SK-N-SH treated with all-trans-retinoic acid at 6 μM for 48 hours (cell line): ENCODE measurements at regions not wholly inside any gene's neighbourhood (a gene's known extent, or its start where the extent isn't known, plus 50 kb on each side); places are given as distances from the start of the nearest gene placed in this dataset.

Source experiments
- ATAC-seq: fragments of 200-7000 bp; cut with Tn5 transposase; 3 replicates; pipeline ENCODE4 v1.9.1; 2020; ENCODE audit warnings: mild to moderate bottlenecking, moderate library complexity
- ARNTL ChIP-seq: fragments of 450-650 bp; formaldehyde crosslinking; IDR thresholded peaks from 2 replicates; pipeline ENCODE4 v1.5.0; 2020; ENCODE audit warnings: low read depth, mild to moderate bottlenecking, moderate library complexity, borderline replicate concordance
- BACH2 ChIP-seq: fragments of 250-450 bp; sonication (Bioruptor Pico); IDR thresholded peaks from 2 replicates; pipeline ENCODE4 v1.9.0; 2021; ENCODE audit warnings: mild to moderate bottlenecking, borderline replicate concordance
- CREB5 ChIP-seq: fragments of 250-450 bp; sonication (Bioruptor Pico); IDR thresholded peaks from 2 replicates; pipeline ENCODE4 v1.5.1; 2020; ENCODE audit warnings: low read depth, mild to moderate bottlenecking, moderate library complexity
- CSDC2 ChIP-seq: fragments of 250-450 bp; sonication (Bioruptor Pico); IDR thresholded peaks from 2 replicates; pipeline ENCODE4 v1.5.0; 2020; ENCODE audit warnings: mild to moderate bottlenecking, moderate library complexity
- CSRNP3 ChIP-seq: fragments of 250-450 bp; sonication (Bioruptor Pico); IDR thresholded peaks from 2 replicates; pipeline ENCODE4 v1.5.1; 2021; ENCODE audit warnings: mild to moderate bottlenecking, moderate library complexity
- ESRRG ChIP-seq: fragments of 250-450 bp; sonication (Bioruptor Pico); IDR thresholded peaks from 2 replicates; pipeline ENCODE4 v1.6.1; 2021; ENCODE audit warnings: mild to moderate bottlenecking
- GLIS3 ChIP-seq: fragments of 250-450 bp; sonication (Bioruptor Pico); IDR thresholded peaks from 2 replicates; pipeline ENCODE4 v1.5.0; 2020; ENCODE audit warnings: mild to moderate bottlenecking, moderate library complexity
- ISL1 ChIP-seq: fragments of 250-450 bp; sonication (Bioruptor Pico); IDR thresholded peaks from 2 replicates; pipeline ENCODE4 v2.1.2; 2022; ENCODE audit warnings: mild to moderate bottlenecking, moderate library complexity
- OSR1 ChIP-seq: fragments of 250-450 bp; sonication (Bioruptor Pico); IDR thresholded peaks from 2 replicates; pipeline ENCODE4 v1.8.0; 2022; ENCODE audit warnings: moderate library complexity, mild to moderate bottlenecking, inconsistent platforms
- PATZ1 ChIP-seq: fragments of 250-450 bp; sonication (Bioruptor Pico); IDR thresholded peaks from 2 replicates; pipeline ENCODE4 v1.8.0; 2020; ENCODE audit warnings: mild to moderate bottlenecking, moderate library complexity, borderline replicate concordance
- POU6F1 ChIP-seq: fragments of 250-450 bp; sonication (Bioruptor Pico); IDR thresholded peaks from 2 replicates; pipeline ENCODE4 v1.8.0; 2021; ENCODE audit warnings: low read depth, mild to moderate bottlenecking, moderate library complexity, borderline replicate concordance
- PPARA ChIP-seq: fragments of 250-450 bp; sonication (Bioruptor Pico); IDR thresholded peaks from 2 replicates; pipeline ENCODE4 v1.5.0; 2020; ENCODE audit warnings: mild to moderate bottlenecking, borderline replicate concordance
- RARB ChIP-seq: fragments of 250-450 bp; sonication (Bioruptor Pico); IDR thresholded peaks from 2 replicates; pipeline ENCODE4 v1.8.0; 2021; ENCODE audit warnings: mild to moderate bottlenecking, moderate library complexity
- SNAI2 ChIP-seq: fragments of 250-450 bp; sonication (Bioruptor Pico); IDR thresholded peaks from 2 replicates; pipeline ENCODE4 v1.5.0; 2020; ENCODE audit warnings: mild to moderate bottlenecking, moderate library complexity
- TOX ChIP-seq: fragments of 250-450 bp; sonication (Bioruptor Pico); IDR thresholded peaks from 2 replicates; pipeline ENCODE4 v1.8.0; 2021; ENCODE audit warnings: mild to moderate bottlenecking, moderate library complexity, borderline replicate concordance
- TSHZ2 ChIP-seq: fragments of 250-450 bp; sonication (Bioruptor Pico); IDR thresholded peaks from 2 replicates; pipeline ENCODE4 v1.5.0; 2020; ENCODE audit warnings: mild to moderate bottlenecking, moderate library complexity
- ZC3H10 ChIP-seq: fragments of 250-450 bp; sonication (Bioruptor Pico); IDR thresholded peaks from 2 replicates; pipeline ENCODE4 v1.5.1; 2021; ENCODE audit warnings: mild to moderate bottlenecking, moderate library complexity
- ZFP3 ChIP-seq: fragments of 250-450 bp; sonication (Bioruptor Pico); IDR thresholded peaks from 2 replicates; pipeline ENCODE4 v1.5.0; 2020; ENCODE audit warnings: mild to moderate bottlenecking, moderate library complexity
- ZFP30 ChIP-seq: fragments of 450-650 bp; formaldehyde crosslinking; IDR thresholded peaks from 2 replicates; pipeline ENCODE4 v1.5.0; 2022; ENCODE audit warnings: mild to moderate bottlenecking, moderate library complexity
- ZNF565 ChIP-seq: fragments of 450-650 bp; formaldehyde crosslinking; conservative IDR thresholded peaks from 2 replicates; pipeline ENCODE4 v1.5.0; 2020; ENCODE audit warnings: low read depth, mild to moderate bottlenecking, moderate library complexity
- ZNF70 ChIP-seq: fragments of 450-650 bp; formaldehyde crosslinking; IDR thresholded peaks from 2 replicates; pipeline ENCODE4 v1.5.0; 2020; ENCODE audit warnings: mild to moderate bottlenecking, moderate library complexity
- ZNF8 ChIP-seq: fragments of 450-650 bp; formaldehyde crosslinking; IDR thresholded peaks from 2 replicates; pipeline ENCODE4 v1.5.0; 2020; ENCODE audit warnings: mild to moderate bottlenecking, moderate library complexity

GRCh38 chr5:82850393-82850792 is 226.8 kb downstream of the TMEM167A start:
- no peak for ATAC-seq
- no peak for TF ChIP-seq ESRRG (CRISPR knock-in tag)
- TF ChIP-seq ISL1, result no peak
- no peak for TF ChIP-seq SNAI2 (CRISPR knock-in tag)
- TF ChIP-seq OSR1 (CRISPR knock-in tag), result no peak

- no peak for ATAC-seq
- TF ChIP-seq ZNF8 (no peak), ARNTL (CRISPR knock-in tag) (no peak), SNAI2 (CRISPR knock-in tag) (no peak), PATZ1 (no peak), BACH2 (no peak)
- TF ChIP-seq, all 23 proteins: peak for 0
Measured at GRCh38 chr5:82849885-82850284, 227.3 kb downstream of the TMEM167A start.

- TF ChIP-seq CSRNP3 (CRISPR knock-in tag) (no peak), ISL1 (no peak), GLIS3 (CRISPR knock-in tag) (no peak), ZNF565 (CRISPR knock-in tag) (no peak), ZNF8 (no peak), RARB (no peak), SNAI2 (CRISPR knock-in tag) (no peak), ZNF70 (no peak), OSR1 (CRISPR knock-in tag) (no peak), ZFP3 (CRISPR knock-in tag) (no peak), ESRRG (CRISPR knock-in tag) (no peak), ZC3H10 (CRISPR knock-in tag) (no peak), CREB5 (CRISPR knock-in tag) (no peak), BACH2 (no peak), ZFP30 (CRISPR knock-in tag) (no peak), PATZ1 (no peak), TOX (CRISPR knock-in tag) (no peak), CSDC2 (no peak), PPARA (CRISPR knock-in tag) (no peak)
Measured at GRCh38 chr5:82847562-82847961, 229.6 kb downstream of the TMEM167A start.

GRCh38 chr5:82839881-82840280 is 237.3 kb downstream of the TMEM167A start:
- ATAC-seq, result no peak
- TF ChIP-seq CSRNP3 (CRISPR knock-in tag) (no peak), ZNF70 (no peak), ZNF565 (CRISPR knock-in tag) (no peak), SNAI2 (CRISPR knock-in tag) (no peak), ESRRG (CRISPR knock-in tag) (no peak), RARB (no peak), ZFP3 (CRISPR knock-in tag) (no peak), OSR1 (CRISPR knock-in tag) (no peak), ZC3H10 (CRISPR knock-in tag) (no peak), POU6F1 (CRISPR knock-in tag) (no peak), CREB5 (CRISPR knock-in tag) (no peak), TSHZ2 (CRISPR knock-in tag) (no peak), CSDC2 (no peak), ISL1 (no peak), BACH2 (no peak)

More at GRCh38 chr5:82847562-82847961, 229.6 kb downstream of the TMEM167A start:
- ATAC-seq, result no peak
